Peyer's patch (tissue), 4 donors: ENCODE measurements at regions not wholly inside any gene's neighbourhood (a gene's known extent, or its start where the extent isn't known, plus 50 kb on each side); places are given as distances from the start of the nearest gene placed in this dataset.

ENCODE experiments used
- POLR2A ChIP-seq, 2 donors: fragments of 450-650 bp; IDR thresholded peaks; one replicate each; pipeline ENCODE4 v1.5.1; 2017; ENCODE audit warnings: antibody characterized with exemption in 2 of 2, mild to moderate bottlenecking in 2 of 2, moderate library complexity in 2 of 2
- TF ChIP-seq, protein P1 (sequence below), 6 experiments: fragments of 450-650 bp in 4 of 6; fragments of 200-600 bp in 2 of 6; sonication (generic) in 1 of 6; IDR thresholded peaks; one replicate each; pipeline ENCODE4 v1.5.1; 2017 to 2019; ENCODE audit warnings: antibody characterized with exemption in 6 of 6, mild to moderate bottlenecking in 3 of 6, moderate library complexity in 1 of 6

DNA sequence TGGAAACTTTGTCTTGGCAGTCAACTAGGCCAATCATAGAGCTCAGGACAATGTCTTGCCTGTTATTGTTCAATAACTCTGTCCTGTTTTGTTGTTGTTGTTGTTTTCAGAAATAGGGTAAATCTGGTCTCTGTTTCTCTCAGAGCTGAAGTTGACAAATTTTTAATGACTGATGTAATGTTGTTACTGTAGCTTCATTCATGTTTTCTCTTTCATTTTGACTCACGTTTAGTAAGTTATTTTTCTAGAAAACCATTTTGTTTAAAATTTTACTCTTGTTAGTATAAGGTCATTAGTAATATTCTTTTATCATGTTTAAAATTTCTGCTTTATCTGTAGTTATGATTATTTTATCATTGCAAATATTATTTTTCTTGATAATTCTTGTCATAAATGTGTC lies 51.6 kb upstream of the GRIK2 start:
- TF ChIP-seq, protein P1, sequence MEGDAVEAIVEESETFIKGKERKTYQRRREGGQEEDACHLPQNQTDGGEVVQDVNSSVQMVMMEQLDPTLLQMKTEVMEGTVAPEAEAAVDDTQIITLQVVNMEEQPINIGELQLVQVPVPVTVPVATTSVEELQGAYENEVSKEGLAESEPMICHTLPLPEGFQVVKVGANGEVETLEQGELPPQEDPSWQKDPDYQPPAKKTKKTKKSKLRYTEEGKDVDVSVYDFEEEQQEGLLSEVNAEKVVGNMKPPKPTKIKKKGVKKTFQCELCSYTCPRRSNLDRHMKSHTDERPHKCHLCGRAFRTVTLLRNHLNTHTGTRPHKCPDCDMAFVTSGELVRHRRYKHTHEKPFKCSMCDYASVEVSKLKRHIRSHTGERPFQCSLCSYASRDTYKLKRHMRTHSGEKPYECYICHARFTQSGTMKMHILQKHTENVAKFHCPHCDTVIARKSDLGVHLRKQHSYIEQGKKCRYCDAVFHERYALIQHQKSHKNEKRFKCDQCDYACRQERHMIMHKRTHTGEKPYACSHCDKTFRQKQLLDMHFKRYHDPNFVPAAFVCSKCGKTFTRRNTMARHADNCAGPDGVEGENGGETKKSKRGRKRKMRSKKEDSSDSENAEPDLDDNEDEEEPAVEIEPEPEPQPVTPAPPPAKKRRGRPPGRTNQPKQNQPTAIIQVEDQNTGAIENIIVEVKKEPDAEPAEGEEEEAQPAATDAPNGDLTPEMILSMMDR (IDR thresholded peaks at IDR 0.05): no peak
- TF ChIP-seq POLR2A (IDR thresholded peaks at IDR 0.05): no peak
